RPMI8226 (cell line): ENCODE measurements at regions not wholly inside any gene's neighbourhood (a gene's known extent, or its start where the extent isn't known, plus 50 kb on each side); places are given as distances from the start of the nearest gene placed in this dataset.

Source experiments
- DNase-seq: peaks from one replicate; pipeline ENCODE4 v3.0.0-alpha.2; 2015

- DNase-seq: no peak
These were observed 150.3 kb upstream of the VANGL1 start for GRCh38 chr1:115491298-115492018.

DNA sequence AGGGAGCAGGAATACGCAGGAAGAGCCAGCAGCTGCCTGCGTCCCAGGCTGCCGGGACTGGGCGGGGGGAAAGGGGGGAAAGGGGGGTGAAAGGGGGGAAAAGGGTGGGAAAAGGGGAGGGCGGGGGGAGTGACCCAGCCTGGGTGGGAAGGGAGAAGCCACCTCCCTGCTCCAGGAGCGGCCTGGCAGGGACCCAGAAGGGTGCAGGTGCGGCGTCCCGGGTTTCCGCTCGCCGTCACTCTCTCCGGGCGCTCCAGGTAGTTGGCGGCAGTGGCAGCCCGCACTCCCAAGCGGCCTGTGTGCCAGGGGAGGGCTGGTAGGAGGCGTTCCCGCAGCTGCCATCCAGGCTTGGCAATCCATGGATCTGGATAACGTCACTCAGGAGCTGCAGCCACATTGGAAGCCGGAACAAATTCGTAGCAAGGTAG is 141.0 kb upstream of the NGF start:
- no peak for DNase-seq

- no peak for DNase-seq
These were observed 139.0 kb upstream of the NGF start for GRCh38 chr1:115477071-115477470.

DNA sequence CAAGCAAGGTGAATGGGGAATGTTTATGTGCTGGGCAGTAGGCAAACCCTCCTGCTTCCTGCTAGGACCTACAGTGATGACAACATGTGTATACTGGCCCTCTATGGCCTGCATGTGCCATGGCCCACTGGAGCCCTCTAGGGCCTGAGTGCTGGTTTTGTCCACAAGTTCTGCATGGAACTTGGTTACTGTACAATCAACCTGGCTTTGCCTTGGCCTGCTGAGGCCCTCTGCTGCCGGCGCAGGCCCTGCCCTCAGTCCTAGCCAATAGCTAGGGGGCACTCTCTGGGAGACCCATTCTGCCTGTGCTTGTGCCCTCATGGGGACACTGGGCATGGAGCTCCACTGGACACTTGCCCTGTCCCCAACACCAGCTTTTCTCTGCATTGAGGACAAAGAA is 138.6 kb upstream of the NGF start:
- no peak for DNase-seq

GRCh38 chr1:115475901-115476300 is 137.9 kb upstream of the NGF start:
- DNase-seq: no peak

DNA sequence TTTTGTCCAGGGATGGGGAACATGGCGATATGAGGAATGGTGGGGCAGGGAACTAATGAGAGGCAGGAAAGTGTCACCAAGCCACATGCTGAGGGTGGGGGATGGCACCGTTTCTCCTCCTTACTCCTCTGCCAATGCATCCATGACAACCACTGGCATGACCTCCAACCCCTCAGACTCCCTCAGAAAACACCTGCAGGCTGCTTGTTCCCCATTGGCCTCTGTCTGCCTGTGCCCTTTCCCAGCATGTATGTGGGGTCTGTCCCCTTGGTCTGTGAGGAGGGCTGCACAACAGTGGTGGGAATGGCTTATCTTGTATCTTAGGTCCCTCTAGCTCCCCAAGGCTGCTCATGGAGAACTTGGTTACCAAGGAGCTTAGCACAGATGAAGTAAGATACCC is 137.2 kb upstream of the NGF start:
- DNase-seq: no peak

GRCh38 chr1:115473986-115474565 is 136.0 kb upstream of the NGF start:
- no peak for DNase-seq

DNA sequence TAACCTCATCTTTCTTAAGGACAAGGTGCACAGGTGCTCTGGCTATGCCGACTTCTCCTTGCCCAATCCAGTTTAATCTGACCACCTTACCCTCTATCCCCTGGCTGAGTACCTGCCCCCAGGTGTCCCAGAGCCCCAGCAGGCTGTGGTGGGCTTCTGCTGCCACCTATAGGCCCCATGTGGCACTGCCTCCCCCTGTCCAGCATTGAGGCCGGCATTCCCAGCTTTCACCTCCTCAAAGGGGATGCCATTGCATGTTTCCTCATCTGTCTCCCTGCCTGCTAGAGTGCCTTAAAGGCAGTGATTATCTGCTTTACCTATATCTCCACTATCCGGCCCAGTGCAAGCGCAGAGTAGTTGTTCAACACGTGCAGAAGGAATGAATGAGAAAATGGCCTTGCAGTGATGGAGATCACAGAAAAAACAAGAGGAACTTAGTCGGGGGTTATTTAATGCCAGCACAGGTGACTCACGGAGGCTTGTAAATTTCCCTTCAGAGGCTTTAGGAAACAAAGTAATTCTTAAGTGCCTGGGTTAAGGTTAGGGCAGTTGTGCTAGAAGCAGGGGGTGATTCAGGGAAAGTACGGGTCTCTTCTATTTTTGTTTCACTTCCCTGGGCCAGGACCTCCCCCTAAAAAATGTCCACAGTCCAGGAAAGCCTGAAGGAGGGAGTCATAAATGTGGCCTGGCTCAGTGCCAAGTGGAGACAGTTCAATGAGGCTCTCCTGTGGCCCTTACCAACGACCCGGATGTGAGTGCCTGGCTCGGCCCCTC is 131.8 kb upstream of the NGF start:
- DNase-seq: peak; percentile 15

DNA sequence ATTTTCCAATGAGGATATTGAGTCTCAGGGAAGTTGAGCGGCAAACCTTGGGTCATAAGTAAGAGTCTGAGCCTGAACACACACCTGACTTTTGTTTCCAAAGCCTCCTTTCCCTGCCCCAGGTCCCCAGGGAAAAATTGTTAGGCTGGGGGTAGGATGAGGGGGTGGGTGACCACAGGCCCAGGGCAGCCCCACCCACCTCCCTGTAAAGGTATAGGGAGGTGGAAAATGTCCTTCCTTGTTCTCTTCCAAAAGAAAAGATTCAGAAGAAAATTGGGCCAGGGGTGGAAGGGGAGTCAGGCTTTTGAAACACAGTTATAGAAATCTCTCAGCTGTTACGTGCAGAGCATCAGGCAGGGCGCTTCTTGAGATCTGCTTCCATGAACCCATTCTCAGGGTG is 129.7 kb upstream of the NGF start:
- no peak for DNase-seq

GRCh38 chr1:115467196-115467595 is 129.1 kb upstream of the NGF start:
- no peak for DNase-seq

DNA sequence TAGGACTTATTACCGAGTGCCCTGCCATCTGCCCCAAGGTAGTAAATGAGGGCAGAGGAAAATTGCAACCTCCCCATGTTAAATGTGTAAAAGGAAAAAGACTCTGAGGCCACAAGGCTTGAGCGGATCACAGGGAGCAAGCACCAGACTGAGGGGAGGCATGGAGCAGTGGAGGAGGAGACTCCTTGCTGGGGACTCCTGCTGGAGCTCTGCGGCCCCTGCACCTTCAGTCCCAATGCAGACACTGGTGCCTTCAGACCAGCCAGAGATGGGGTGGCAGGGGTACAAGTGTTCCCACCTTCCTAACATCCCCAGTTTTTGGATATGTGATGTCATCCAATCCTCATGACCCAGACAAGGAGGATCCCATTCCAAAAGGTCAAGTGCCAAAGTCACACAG is 128.4 kb upstream of the NGF start:
- no peak for DNase-seq

- no peak for DNase-seq
These were observed 127.8 kb upstream of the NGF start for GRCh38 chr1:115465802-115466363.

GRCh38 chr1:115463347-115463746 is 125.3 kb upstream of the NGF start:
- DNase-seq: no peak

GRCh38 chr1:115462566-115463076 is 124.6 kb upstream of the NGF start:
- DNase-seq: no peak

DNA sequence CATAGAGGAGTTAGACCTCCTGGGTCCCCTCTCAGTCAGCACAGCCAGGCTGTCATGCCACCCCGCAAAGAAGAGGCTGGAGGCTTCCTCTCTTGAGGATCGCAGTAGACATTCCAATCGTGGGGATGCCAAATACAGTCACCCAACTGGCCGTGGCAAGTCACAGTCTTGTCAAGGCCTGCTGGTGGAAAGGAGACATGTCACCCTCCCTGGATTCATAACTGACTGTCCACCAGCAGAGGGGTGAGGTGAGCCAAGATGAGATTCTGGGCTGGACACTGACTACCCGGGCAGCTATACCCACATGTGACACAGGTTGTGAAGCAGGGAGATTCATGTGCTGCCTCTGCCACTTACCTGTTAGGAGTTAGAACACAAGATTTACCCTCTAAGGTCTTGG is 123.5 kb upstream of the NGF start:
- no peak for DNase-seq

GRCh38 chr1:115459161-115459560 is 121.1 kb upstream of the NGF start:
- DNase-seq: no peak

DNA sequence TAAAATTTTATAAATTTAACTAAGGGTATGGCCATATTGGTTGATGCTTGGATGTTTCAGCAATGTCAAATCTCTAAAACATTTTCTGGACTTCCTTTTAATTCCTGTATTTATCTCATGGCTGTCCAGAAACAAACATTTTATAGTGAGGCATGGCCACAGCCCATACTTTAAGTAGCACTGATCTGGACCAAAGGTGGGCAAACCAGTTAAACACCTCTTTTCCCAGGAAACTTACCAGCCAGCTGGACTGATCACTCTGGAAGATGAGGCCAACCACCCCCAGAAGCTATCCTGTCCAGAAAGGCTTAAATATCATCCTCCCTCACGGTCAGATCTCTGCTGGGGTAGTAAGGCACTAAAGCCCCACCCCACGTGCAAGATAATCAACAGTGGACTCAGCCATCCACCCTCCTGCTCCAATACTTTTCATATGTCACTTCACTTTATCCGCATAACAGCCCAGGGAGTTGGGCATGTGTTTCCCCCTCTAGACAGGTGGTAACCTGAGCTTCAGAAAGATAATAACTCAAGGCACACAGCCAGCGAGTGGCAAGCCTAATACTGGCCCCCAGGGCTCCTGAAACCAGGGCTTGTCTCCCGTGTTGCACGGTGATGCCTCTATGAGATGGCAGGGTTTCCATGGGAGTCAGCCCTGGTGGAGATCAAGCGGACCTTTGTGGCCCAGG is 120.5 kb upstream of the NGF start:
- no peak for DNase-seq

DNA sequence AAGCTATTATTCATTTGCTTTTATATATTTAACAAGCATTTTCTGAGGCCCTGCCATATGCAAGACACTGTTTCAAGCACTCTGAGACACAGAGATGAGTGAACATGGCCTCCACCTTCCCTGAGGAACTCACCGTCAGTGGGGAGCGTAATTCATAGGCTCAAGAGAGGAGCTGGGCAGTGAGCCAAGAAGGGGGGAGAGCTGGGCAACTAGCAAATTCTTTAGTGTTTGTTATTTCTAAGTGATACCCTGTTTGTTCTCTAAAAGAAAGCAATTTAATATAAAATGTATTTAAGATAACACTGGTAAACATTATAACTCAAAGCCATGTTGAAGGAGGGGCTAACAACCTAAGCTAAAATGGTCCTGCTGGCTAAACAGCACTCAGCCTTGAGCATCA is 119.2 kb upstream of the NGF start:
- DNase-seq: no peak

DNA sequence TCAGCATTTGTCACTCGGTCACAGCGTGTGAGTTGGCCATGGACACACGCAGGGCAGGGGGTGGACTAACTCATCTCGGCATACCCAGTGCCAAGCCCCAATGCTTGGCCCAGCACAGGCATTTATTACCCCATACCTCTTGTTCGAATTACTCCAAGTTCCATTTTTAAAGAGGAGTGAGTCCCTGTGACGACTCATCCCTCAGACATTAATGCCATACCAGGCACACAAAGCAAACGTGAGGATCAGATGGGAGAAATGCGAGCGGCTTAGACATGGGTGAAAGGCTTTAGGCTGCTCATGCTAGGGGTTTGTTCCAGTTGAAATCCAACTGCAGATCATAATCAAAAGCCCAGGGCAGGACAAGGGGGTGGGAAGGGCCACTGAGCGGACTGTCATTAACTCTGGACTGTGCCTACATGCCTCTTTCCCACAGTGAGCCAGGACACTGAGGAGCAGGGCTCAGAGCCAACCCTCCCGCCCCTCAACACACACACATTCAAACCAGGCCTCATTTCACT is 118.5 kb upstream of the NGF start:
- DNase-seq: no peak

DNA sequence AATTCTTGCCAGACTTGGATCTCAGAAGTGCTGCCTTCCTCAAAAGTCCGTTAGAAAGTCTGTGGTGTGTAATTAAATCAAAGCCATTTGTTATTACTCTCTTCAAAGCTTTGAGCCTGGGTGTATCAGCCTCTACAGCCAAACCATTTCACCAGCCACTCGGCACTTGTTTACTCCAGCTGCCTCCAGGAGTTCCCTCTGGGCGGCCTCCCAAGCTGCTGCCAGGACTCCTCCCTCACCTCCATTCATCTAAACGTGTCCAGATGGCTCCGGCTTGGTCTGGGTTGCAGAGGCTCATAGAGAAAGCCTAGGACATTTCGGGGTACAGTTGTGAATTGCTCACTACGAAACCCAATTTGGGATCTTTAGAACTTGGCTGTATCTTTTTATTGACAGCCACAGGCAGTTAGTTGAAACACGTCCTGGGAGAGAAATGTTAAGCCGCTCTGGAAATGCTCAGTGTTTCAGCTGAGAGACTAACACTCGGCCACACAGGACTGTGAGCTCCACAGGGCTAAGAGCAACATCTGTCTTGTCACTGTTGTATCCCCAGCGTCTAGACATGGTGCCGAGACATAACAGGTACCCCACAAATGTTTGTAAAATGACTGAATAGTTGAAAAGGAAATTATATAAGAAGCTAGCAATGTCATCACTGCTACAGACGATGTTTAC is 116.9 kb upstream of the NGF start:
- DNase-seq: no peak

DNA sequence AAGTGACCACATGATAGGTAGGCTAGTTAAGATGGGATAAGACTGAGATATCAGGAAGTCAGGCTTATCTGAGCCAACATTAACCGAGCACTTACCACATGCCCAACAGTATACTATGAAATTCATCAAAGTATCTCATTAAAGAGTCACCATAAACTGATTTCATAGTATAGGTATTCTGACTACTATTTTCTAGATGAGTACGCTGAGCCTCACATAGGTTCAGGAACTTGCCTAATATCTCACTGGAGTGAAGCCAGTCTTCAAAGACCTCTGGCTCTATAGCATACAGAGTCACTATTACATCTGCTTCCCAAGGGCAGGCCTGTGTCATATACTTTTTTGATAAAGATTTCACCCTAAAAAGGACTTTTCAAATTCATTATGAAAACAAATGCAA is 115.6 kb upstream of the NGF start:
- DNase-seq: no peak
